ENCODE measurements at regions not wholly inside any gene's neighbourhood (a gene's known extent, or its start where the extent isn't known, plus 50 kb on each side); places are given as distances from the start of the nearest gene placed in this dataset.

GRCh38 chr12:102543494-102544485, 63.4 kb upstream of the IGF1 start:
- Histone ChIP-seq H3K27me3 (ENCODE audit: control insufficient read depth, insufficient read depth, low read length) (no peaks in the 10 kb centered on the region), H3K4me2 (ENCODE audit: low read length) (no peak overlapping the region), H3K9ac (ENCODE audit: low read depth, low read length) (peak overlapping the region; percentile 12)

DNA sequence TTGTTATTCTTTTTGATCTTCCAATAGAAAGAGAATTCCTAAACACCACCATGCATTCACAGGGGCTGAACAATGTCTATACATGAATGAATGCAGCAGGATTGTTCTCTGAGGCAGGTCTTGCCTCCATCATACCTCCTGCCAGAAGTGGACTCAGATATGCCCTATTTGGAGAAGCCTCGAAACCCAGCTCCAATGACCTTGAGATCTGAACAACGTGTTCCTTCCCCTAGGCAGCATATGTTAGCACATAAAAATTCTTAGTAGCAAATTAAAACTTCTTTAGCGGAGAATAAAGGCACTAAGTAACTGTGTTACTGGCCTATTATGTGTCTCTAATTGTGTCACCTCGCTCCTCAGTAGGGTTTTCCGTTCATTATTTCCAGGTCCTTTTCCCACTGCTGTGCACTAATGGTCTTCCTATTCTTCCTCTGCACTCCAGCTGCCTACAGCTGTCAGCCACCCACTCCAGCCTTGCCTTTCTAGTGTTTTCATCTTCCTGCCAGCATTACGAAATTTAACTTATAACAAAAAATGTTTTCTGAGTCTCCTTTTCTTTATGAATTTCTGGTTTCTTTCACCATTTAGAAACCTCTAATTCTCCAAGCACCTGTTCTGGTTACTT, 62.6 kb upstream of the IGF1 start:
- H3K4me3 ChIP-seq (ENCODE audit: low read length), result no peak overlapping the region

More at GRCh38 chr12:102543494-102544485, 63.4 kb upstream of the IGF1 start:
- no peaks in the 10 kb centered on the region for H3K36me3 ChIP-seq (ENCODE audit: insufficient read depth, low read length)
- H3K4me3 ChIP-seq (ENCODE audit: low read length), result no peak overlapping the region
- H3K9me3 ChIP-seq (replicated peaks; ENCODE audit: low read length), result no peaks in the 10 kb centered on the region
- H3K4me1 ChIP-seq (ENCODE audit: control insufficient read depth, insufficient read depth, low read length), result peaks cover 40% of the 10 kb centered on the region

GRCh38 chr12:102540815-102541385, 60.5 kb upstream of the IGF1 start:
- Histone ChIP-seq H3K27me3 (ENCODE audit: control insufficient read depth, insufficient read depth, low read length) (no peaks in the 10 kb centered on the region), H3K4me2 (ENCODE audit: low read length) (no peak overlapping the region), H3K4me1 (ENCODE audit: control insufficient read depth, insufficient read depth, low read length) (peaks cover 50% of the 10 kb centered on the region), H3K9me3 (replicated peaks; ENCODE audit: low read length) (no peaks in the 10 kb centered on the region), H3K36me3 (ENCODE audit: insufficient read depth, low read length) (no peaks in the 10 kb centered on the region), H3K9ac (ENCODE audit: low read depth, low read length) (no peak overlapping the region), H3K4me3 (ENCODE audit: low read length) (no peak overlapping the region)

More for the DNA sequence above, 62.6 kb upstream of the IGF1 start:
- Histone ChIP-seq H3K9ac (ENCODE audit: low read depth, low read length) (peak overlapping the region; percentile 12), H3K36me3 (ENCODE audit: insufficient read depth, low read length) (no peaks in the 10 kb centered on the region), H3K9me3 (replicated peaks; ENCODE audit: low read length) (no peaks in the 10 kb centered on the region), H3K4me2 (ENCODE audit: low read length) (no peak overlapping the region), H3K27me3 (ENCODE audit: control insufficient read depth, insufficient read depth, low read length) (no peaks in the 10 kb centered on the region), H3K4me1 (ENCODE audit: control insufficient read depth, insufficient read depth, low read length) (peaks cover 40% of the 10 kb centered on the region)

DNA sequence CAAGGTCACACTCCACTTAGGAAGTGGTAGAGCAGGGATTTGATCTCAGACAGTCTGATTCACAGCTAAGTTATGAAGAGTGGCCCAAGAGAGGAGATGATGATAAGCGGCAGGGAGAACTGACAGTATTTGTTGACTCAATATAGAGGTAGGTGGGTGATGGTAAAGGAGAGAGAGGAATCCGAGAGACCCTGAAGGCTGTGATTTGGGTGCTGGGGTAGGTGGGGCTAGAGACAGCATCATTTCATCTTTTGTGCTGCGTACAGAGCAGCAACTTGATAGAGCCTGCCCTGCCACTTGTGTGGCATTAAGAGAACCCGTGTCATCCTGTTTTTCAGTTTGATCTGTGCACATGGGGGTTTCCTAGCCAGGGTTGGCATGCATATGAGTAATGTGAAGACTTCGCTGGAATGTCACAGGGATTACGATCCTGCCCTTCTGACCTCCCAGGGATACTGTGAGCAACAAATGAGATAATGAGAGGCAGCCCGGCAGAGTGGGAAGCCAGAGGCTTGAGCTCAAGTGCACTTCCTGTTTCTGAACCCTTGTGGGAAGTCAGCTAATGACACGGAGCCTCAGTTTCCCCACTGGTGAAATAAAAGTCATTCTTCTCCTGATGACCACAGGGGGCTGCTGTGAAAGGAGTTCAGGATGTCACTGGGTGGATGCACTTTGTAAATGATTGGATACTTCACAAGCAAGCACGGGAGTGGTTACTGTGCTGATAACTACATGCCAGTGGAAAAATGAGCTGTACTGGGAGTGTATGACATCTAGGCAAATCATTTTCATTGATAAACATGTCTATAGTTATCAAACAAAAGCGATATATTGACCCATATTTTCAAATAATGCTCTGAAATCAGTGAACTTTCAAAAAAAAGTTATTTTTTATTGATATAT, 59.5 kb upstream of the IGF1 start:
- Histone ChIP-seq H3K4me2 (ENCODE audit: low read length) (peak overlapping the region; percentile 67), H3K27me3 (ENCODE audit: control insufficient read depth, insufficient read depth, low read length) (no peaks in the 10 kb centered on the region), H3K9ac (ENCODE audit: low read depth, low read length) (peak overlapping the region; percentile 51), H3K36me3 (ENCODE audit: insufficient read depth, low read length) (no peaks in the 10 kb centered on the region), H3K4me1 (ENCODE audit: control insufficient read depth, insufficient read depth, low read length) (peaks cover 53% of the 10 kb centered on the region), H3K4me3 (ENCODE audit: low read length) (peak overlapping the region; percentile 20), H3K9me3 (replicated peaks; ENCODE audit: low read length) (no peaks in the 10 kb centered on the region)

GRCh38 chr12:102535306-102535705, 54.9 kb upstream of the IGF1 start:
- Histone ChIP-seq H3K36me3 (ENCODE audit: insufficient read depth, low read length) (no peaks in the 10 kb centered on the region), H3K9me3 (replicated peaks; ENCODE audit: low read length) (no peaks in the 10 kb centered on the region), H3K9ac (ENCODE audit: low read depth, low read length) (no peak overlapping the region), H3K4me3 (ENCODE audit: low read length) (no peak overlapping the region), H3K27me3 (ENCODE audit: control insufficient read depth, insufficient read depth, low read length) (no peaks in the 10 kb centered on the region), H3K4me1 (ENCODE audit: control insufficient read depth, insufficient read depth, low read length) (peaks cover 29% of the 10 kb centered on the region), H3K4me2 (ENCODE audit: low read length) (no peak overlapping the region)

- H3K4me2 ChIP-seq (ENCODE audit: low read length), result no peak overlapping the region
- H3K9me3 ChIP-seq (replicated peaks; ENCODE audit: low read length), result no peaks in the 10 kb centered on the region
- H3K4me1 ChIP-seq (ENCODE audit: control insufficient read depth, insufficient read depth, low read length), result peaks cover 25% of the 10 kb centered on the region
- no peak overlapping the region for H3K4me3 ChIP-seq (ENCODE audit: low read length)
- no peaks in the 10 kb centered on the region for H3K36me3 ChIP-seq (ENCODE audit: insufficient read depth, low read length)
- no peaks in the 10 kb centered on the region for H3K27me3 ChIP-seq (ENCODE audit: control insufficient read depth, insufficient read depth, low read length)
- no peak overlapping the region for H3K9ac ChIP-seq (ENCODE audit: low read depth, low read length)
Measured at GRCh38 chr12:102534899-102535298, 54.5 kb upstream of the IGF1 start.

GRCh38 chr12:102533483-102534215, 53.3 kb upstream of the IGF1 start:
- no peak overlapping the region for H3K9ac ChIP-seq (ENCODE audit: low read depth, low read length)
- no peaks in the 10 kb centered on the region for H3K9me3 ChIP-seq (replicated peaks; ENCODE audit: low read length)
- no peak overlapping the region for H3K4me2 ChIP-seq (ENCODE audit: low read length)
- H3K27me3 ChIP-seq (ENCODE audit: control insufficient read depth, insufficient read depth, low read length), result no peaks in the 10 kb centered on the region
- no peaks in the 10 kb centered on the region for H3K36me3 ChIP-seq (ENCODE audit: insufficient read depth, low read length)
- H3K4me1 ChIP-seq (ENCODE audit: control insufficient read depth, insufficient read depth, low read length), result peaks cover 13% of the 10 kb centered on the region
- H3K4me3 ChIP-seq (ENCODE audit: low read length), result no peak overlapping the region

All from skeletal muscle satellite cell (primary cell).